ENCODE measurements at regions not wholly inside any gene's neighbourhood (a gene's known extent, or its start where the extent isn't known, plus 50 kb on each side); places are given as distances from the start of the nearest gene placed in this dataset.

DNA sequence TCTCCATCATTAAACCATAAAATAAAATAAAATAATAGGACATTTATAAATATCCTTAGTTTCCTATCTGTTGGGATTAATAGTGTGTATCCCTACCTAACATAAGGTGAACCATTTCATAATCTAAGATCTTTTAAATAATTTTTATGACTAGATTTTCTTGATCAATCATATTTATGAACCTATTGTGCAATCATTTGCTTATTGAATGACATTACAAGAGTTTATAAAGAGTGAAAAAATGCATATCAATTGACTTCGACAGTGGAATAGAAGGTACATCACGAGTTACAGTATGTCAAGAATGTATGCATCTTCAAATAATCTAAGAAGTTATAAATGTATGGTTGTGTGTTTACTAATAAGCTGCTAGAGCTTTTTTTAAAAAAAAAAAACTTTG lies 1554.8 kb upstream of the TMEFF2 start:
- TF ChIP-seq POLR2AphosphoS5 (IDR thresholded peaks at IDR 0.05) (no peak), POLR2A (IDR thresholded peaks at IDR 0.05) (no peak)
- TF ChIP-seq, protein P1, sequence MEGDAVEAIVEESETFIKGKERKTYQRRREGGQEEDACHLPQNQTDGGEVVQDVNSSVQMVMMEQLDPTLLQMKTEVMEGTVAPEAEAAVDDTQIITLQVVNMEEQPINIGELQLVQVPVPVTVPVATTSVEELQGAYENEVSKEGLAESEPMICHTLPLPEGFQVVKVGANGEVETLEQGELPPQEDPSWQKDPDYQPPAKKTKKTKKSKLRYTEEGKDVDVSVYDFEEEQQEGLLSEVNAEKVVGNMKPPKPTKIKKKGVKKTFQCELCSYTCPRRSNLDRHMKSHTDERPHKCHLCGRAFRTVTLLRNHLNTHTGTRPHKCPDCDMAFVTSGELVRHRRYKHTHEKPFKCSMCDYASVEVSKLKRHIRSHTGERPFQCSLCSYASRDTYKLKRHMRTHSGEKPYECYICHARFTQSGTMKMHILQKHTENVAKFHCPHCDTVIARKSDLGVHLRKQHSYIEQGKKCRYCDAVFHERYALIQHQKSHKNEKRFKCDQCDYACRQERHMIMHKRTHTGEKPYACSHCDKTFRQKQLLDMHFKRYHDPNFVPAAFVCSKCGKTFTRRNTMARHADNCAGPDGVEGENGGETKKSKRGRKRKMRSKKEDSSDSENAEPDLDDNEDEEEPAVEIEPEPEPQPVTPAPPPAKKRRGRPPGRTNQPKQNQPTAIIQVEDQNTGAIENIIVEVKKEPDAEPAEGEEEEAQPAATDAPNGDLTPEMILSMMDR (IDR thresholded peaks at IDR 0.05 in 8 of 11, conservative IDR thresholded peaks at IDR 0.05 in 3 of 11) = no peak
- 67 to 80% (median 79%) methylated on average over 2 of the region's 2 CpGs for WGBS, 5 donors
- no peaks in the 10 kb centered on the region for H3K36me3 ChIP-seq
- H3K4me1 ChIP-seq = no peaks in the 10 kb centered on the region
- H3K9me3 ChIP-seq = no peaks in the 10 kb centered on the region
- DNase-seq = no peak
- H3K27me3 ChIP-seq (replicated peaks in 1 of 7) = no peaks in the 10 kb centered on the region
- no peak overlapping the region for H3K27ac ChIP-seq
- intact Hi-C loops (cut with DNase I; ENCODE audit: low total_unique reads) = no loop called here
- no peak overlapping the region for H3K4me3 ChIP-seq

DNA sequence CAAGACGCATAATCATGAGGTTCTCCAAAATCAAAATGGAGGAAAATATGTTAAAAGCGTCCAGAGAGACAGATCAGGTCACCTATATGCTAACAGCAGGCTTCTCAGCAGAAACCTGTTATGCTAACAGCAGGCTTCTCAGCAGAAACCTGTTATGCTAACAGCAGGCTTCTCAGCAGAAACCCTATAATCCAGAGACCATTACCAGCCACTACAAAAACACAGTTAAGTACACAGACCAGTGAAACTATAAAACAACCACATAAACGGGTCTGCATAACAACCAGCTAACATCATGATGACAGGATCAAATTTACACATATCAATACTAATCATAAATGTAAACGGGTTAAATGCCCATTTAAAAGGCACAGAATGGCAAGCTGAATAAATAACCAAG lies 1548.4 kb upstream of the TMEFF2 start:
- no peaks in the 10 kb centered on the region for H3K36me3 ChIP-seq
- peaks cover 0 to 6% (median 0%) of the 10 kb centered on the region in 8 donors for H3K9me3 ChIP-seq
- no peak overlapping the region for H3K4me3 ChIP-seq
- H3K27me3 ChIP-seq (replicated peaks in 1 of 7) = no peaks in the 10 kb centered on the region
- H3K27ac ChIP-seq = no peak overlapping the region
- 37 to 54% (median 41%) methylated on average over 4 of the region's 4 CpGs for WGBS, 5 donors
- no peak for DNase-seq
- no peaks in the 10 kb centered on the region for H3K4me1 ChIP-seq
- no peak for TF ChIP-seq POLR2A (IDR thresholded peaks at IDR 0.05)
- TF ChIP-seq POLR2AphosphoS5 (IDR thresholded peaks at IDR 0.05) = no peak
- TF ChIP-seq, protein P1 (IDR thresholded peaks at IDR 0.05 in 8 of 11, conservative IDR thresholded peaks at IDR 0.05 in 3 of 11) = no peak
- intact Hi-C loops (cut with DNase I; ENCODE audit: low total_unique reads) = no loop called here

DNA sequence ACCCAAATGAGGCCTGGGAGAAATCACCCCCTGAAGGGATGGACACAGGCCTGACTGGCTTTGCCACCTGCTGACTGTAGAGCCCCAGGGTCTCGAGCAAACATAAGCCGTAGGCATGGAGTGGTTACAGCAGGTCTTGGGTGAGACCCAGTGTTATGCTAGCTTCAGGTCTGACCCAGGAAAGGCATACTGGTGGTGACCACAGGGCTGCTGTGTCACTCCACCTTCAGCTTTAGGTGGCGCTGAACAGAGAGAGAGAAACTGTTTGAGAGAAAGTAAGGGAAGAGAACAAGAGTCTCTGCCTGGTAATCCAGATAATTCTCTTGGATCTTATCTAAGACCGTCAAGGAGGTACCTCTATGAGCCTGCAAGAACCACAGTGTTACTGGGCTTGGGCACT lies 1544.2 kb upstream of the TMEFF2 start:
- 82 to 91% (median 87%) methylated on average over 4 of the region's 4 CpGs for WGBS, 5 donors

DNA sequence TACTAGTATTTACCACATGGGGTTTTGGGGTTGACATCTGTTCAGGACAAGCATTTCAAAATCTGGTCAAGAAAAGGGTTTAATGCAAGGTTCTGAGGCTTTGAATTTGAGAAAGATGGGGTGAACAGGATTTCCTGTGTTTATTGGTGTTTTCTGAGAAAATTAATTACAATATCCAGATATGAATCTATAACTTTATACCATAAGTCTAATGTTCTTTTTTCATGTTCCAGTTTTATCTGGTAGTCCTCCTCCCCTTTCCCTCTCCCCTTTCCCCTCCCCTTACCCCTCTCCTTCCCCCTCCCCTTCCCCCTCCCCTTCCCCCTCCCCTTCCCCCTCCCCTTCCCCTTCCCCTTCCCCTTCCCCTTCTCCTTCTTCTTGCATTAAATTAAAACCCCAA lies 1518.2 kb upstream of the TMEFF2 start:
- no peak overlapping the region for H3K4me3 ChIP-seq
- no peaks in the 10 kb centered on the region for H3K4me1 ChIP-seq
- H3K27ac ChIP-seq = no peak overlapping the region
- no peaks in the 10 kb centered on the region for H3K27me3 ChIP-seq (replicated peaks in 1 of 7)
- intact Hi-C loops (cut with DNase I; ENCODE audit: low total_unique reads) = no loop called here
- TF ChIP-seq, protein P1 (IDR thresholded peaks at IDR 0.05 in 8 of 11, conservative IDR thresholded peaks at IDR 0.05 in 3 of 11) = no peak
- no peak for TF ChIP-seq POLR2AphosphoS5 (IDR thresholded peaks at IDR 0.05)
- no peak for TF ChIP-seq POLR2A (IDR thresholded peaks at IDR 0.05)
- no peak for DNase-seq
- H3K36me3 ChIP-seq = no peaks in the 10 kb centered on the region
- peaks cover 0 to 12% (median 0%) of the 10 kb centered on the region in 8 donors for H3K9me3 ChIP-seq

More for the DNA sequence above, 1544.2 kb upstream of the TMEFF2 start:
- H3K27ac ChIP-seq = no peak overlapping the region
- peaks cover 0 to 6% (median 0%) of the 10 kb centered on the region in 8 donors for H3K9me3 ChIP-seq
- no peaks in the 10 kb centered on the region for H3K27me3 ChIP-seq (replicated peaks in 1 of 7)
- DNase-seq = no peak
- no peak overlapping the region for H3K4me3 ChIP-seq
- H3K36me3 ChIP-seq = no peaks in the 10 kb centered on the region
- intact Hi-C loops (cut with DNase I; ENCODE audit: low total_unique reads) = no loop called here
- no peaks in the 10 kb centered on the region for H3K4me1 ChIP-seq
- TF ChIP-seq POLR2AphosphoS5 (IDR thresholded peaks at IDR 0.05) (no peak), POLR2A (IDR thresholded peaks at IDR 0.05) (no peak)
- TF ChIP-seq, protein P1 (IDR thresholded peaks at IDR 0.05 in 8 of 11, conservative IDR thresholded peaks at IDR 0.05 in 3 of 11) = no peak

All from spleen (tissue), 11 donors.